HG03439 (cell line): ENCODE measurements at regions not wholly inside any gene's neighbourhood (a gene's known extent, or its start where the extent isn't known, plus 50 kb on each side); places are given as distances from the start of the nearest gene placed in this dataset.

Source experiments
- ATAC-seq: cut with Tn5 transposase; IDR thresholded peaks from one replicate; pipeline ENCODE4 v1.9.1; 2021; ENCODE audit warnings: mild to moderate bottlenecking, moderate library complexity; ENCODE audit not compliant: unreplicated experiment

DNA sequence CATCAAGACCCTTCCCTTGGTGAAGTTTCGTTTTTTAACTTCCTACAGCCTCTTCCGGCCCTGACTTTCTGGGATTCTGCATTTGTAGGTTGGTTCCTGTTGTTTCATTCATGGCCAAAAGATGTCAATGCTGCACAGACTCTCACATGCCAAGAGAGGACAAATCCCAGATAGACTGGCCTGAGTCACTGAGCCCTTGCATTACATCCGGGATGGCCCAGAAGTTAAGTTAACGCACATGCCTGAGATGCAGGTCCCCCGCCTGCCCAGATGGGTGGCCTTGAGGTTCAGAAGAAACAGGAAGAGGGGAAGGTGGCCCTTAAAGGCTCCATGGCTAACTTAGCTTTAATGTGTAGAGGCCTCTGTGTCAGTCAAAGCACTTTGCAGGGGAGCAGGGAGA, 51.6 kb upstream of the SRGAP3 start:
- ATAC-seq, result no peak

DNA sequence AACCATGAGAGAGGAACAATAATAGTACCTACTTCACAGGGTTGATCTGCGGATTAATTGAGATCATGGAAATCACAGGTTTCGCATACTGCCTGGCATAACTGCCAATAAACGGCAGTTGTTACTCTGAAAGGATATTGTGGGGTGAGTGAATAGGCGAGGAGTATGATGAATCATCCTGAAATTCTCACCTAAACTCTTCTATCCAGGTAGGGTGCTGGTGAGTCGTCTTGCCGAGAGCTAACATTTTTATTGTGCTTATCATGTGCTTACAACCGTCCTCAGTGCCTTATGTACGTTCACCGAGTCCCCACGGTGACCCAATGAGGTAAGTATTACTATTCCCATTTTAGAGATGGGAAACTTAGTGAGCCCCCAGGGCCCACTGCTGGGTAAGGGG, 52.4 kb upstream of the SRGAP3 start:
- ATAC-seq, result no peak

- ATAC-seq, result peak; percentile 85
These were observed 53.2 kb upstream of the SRGAP3 start for GRCh38 chr3:9302425-9303181.

DNA sequence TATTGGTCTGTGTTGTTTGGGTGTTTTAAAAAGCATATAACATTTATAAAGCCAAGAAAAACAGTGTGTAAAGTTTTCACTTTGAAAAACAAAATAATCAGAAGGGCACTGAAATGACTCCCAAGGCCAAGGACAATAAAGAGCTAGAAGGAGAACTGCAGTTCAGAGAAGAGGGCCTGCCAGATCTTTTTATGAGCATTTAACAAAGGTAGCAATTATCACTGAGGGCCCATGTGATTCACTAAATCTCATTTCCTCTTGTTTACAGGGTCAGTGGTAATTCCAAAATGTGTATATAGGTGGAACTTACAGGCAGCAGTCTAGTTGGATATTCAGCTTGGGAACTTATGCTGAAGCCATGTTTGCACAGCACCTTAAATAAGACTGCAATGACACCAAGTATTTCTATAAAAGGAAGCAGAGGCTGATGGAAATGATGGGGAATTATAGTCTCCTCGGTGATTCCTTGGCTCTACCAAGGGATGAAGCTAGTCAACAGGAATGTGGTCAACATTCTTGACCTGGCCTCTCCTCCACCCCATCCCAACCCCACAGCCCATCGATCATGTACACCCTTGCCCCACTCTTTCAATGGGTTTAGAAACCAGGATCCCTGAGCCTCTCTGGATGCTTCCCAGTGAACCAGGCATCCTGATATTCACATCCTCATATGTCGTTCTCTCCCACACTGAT, 54.4 kb upstream of the THUMPD3 start:
- ATAC-seq, result no peak

GRCh38 chr3:9310043-9310442, 52.8 kb upstream of the THUMPD3 start:
- no peak for ATAC-seq

DNA sequence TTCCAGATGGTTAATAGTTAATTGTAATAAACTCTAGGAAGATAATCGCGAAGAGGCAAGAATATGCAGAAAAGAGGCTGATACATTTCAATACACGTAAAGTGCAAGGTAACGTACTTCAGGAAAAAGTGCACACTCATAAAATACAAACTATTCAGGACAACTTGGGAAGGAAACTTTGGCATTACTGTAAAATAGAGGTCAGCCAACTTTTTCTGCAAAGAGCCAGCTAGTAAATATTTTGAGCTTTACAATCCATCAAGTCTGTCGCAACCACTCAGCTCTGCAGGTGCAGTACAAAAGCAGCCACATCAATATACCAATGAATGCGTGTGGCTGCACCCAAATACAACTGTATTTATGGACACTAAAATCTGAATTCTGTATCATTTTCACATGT, 51.6 kb upstream of the THUMPD3 start:
- no peak for ATAC-seq
